ENCODE measurements at regions not wholly inside any gene's neighbourhood (a gene's known extent, or its start where the extent isn't known, plus 50 kb on each side); places are given as distances from the start of the nearest gene placed in this dataset.
"Not testable (repeated sequence)": the region's sequence is repeated elsewhere in the genome, so short reads cannot be mapped to it uniquely, and the experiment has no call there.

DNA sequence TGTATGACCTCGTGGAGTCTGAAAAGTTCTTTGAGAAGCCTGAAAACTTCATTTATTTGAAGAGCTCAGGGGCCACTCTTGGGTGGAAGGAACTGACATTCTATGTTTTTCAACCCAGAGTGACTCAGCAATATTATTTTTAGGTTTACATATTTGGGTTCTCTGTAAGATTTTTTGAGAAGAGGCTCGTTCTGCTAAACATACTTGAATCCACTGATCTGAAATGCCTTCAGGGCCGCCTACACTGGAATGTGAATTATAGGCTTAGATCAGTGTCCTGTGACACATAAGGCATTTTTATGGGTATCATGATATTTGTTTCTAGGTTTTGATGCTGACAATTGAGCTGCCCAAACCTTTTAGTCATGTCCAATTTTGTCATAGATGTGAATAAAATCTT lies 86.2 kb downstream of the PSAT1 start:
- DNase-seq (ENCODE audit: low read depth in 2 of 2): no peak

DNA sequence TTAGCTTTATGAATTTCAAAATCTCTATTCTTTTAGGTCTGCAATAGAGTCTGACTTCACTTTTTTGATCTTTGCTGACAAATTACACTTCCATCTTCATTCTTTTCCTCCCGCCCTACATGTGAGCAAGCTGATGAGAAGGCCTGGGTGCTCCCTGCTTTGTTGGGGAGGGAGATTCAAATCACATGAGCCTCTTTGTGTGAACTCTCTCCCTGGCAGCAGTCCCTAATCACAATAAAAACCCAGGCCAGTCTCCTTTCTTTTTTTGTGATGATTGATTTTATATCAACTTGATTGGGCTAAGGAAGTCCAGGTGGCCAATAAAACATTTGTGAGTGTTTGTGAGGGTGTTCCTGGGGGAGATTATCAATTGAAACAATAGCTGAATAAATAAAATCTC lies 89.4 kb downstream of the PSAT1 start:
- DNase-seq (ENCODE audit: low read depth in 2 of 2): no peak

DNA sequence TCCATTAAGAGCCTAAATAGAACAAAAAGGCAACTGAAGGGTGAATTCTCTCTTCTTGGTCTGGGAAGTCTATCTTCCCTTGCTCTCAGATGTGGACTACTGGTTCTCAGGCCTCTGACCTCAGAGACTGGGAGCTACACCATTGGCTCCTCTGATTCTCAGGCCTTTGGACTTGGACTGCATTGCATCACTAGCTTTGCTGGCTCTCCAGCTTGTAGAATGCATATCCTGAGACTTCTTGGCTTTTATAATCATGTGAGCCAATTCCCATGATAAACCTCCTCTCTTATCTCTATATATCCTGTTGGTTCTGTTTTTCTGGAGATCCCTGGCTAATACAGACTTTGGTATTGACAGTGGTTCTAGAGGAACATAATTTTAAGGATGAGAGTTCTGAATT lies 89.8 kb downstream of the PSAT1 start:
- DNase-seq (ENCODE audit: low read depth in 2 of 2): no peak

DNA sequence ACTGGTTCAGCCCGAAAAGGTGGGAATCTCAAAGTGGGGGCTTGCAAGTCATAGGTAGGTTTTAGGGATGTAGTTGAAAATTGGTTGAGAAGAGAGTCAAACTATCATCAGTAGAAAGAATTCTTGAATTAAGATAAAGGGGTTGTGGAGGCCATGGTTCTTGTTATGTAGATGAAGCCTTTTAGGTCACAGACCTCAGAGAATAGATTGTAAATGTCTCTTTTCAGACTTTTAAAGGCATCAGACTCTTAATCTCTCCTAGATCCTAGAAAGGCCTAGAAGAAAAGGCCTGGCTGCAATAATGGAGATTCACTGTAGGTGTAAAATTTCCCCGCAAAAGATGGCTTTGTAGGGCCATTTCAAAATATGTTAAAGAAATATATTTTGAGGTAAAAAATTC lies 96.4 kb downstream of the PSAT1 start:
- no peak for DNase-seq (ENCODE audit: low read depth in 2 of 2)

DNA sequence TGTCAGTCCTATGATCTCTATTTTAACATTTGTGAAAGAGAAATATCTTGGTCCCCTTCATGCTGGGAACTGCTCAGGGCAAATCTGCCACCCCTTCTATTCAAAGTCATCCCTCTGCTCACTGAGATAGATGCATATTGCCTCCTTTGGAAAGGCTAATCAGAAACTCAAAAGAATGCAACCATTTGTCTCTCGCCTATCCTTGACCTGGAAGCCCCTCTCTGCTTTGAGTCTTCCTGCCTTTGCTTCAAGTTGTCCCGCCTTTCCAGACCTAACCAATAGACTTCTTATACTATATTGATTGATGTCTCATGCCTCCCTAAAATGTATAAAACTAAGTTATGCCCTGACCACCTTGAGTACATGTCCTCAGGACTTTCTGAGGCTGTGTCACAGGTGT lies 97.0 kb downstream of the PSAT1 start:
- no peak for DNase-seq (ENCODE audit: low read depth in 2 of 2)

DNA sequence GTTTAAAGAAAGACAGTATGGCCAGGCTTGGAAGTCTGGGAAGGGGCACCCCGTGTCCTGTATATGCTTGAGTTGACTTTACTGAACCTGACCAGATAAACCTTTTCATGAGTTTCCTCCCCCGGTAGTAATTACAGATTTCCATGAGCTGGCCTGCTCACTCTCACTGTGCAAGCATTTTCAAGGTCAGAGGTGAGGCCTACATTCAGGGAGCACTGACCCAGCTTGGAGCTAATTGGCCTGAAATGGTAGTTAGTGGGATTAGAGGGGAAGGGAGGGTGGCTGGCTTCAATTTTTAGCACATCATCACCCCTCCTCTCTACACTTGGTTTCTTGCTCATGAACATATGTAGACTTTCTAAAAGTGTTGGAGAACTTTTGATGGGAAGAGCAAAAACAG lies 99.2 kb downstream of the PSAT1 start:
- no peak for DNase-seq (ENCODE audit: low read depth in 2 of 2)

DNA sequence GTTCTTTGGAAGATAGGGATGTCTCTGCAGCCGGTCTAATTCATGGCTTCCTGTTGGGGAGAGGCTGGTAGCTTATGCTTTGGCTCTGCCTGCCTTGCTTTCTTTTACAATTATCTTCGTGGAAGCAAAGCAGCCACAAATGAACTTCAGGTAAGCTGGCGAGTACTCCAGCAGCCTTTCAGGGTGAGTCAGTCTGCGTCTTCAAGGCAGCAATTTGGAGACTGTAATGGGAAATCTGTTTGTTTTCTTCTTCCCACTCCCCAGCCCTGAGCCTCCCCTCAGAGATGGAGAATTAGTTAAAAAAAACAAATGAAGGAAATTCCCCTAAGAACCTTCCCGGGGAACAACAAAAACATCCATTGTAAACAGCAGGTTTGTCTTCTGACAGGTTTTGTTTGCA lies 100.1 kb downstream of the PSAT1 start:
- DNase-seq (ENCODE audit: low read depth in 2 of 2): no peak

DNA sequence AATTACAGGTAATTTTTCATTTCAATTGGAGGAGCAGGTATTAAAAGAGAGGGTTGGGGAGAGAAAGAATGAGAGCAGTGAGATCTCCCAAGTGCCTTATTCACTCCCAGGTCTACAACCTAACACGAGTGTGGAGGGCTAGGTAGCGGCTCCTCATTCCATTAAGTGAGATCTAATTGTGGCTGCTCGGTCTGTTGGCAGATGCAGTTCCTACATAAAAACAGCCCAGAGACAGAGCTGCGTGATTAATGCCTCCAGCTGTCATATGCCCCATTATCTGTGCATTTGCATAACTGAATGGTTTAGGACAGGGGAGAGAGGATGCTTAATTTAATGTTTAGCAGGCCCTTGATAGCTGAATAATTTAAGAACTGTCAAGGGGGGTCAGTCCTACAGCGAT lies 100.5 kb downstream of the PSAT1 start:
- DNase-seq (ENCODE audit: low read depth in 2 of 2): no peak

DNA sequence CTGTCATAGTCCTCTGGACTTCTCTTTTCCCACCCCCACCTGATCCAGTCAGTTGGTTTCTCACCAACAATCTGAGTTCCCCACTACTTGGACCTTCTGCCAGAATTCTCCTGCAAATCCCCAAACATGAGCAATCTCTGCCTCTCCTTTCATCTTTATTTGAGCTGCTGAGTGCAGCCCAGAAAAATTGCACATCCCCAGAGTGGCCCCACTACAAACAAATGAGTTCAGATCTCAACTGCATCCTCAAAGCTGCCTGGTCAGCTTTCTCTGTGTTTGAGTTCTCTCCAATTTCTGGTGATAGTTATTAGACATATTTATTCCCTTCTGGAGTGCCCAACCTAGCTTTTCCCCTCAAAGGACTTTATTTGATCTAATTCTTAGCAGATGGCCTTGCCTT lies 102.2 kb downstream of the PSAT1 start:
- no peak for DNase-seq (ENCODE audit: low read depth in 2 of 2)

DNA sequence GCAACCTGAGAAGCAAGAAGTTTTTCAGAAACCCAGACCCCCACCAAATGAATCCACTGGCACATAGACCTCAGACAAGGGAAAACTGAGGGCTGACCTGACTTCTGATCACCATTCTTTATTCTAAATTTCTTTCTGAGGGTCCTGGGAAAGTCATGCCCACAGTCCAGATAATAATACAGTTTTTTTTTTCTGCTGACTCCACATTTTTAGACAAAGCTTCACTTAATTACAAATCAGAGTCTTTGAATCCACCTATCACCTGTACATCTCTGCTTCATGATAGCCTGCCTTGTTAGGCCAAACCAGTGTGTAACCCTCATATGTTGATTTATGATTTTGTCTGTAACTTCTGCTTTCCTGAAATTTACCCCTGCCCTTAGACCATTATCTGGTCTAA lies 103.6 kb downstream of the PSAT1 start:
- DNase-seq (ENCODE audit: low read depth in 2 of 2): no peak

DNA sequence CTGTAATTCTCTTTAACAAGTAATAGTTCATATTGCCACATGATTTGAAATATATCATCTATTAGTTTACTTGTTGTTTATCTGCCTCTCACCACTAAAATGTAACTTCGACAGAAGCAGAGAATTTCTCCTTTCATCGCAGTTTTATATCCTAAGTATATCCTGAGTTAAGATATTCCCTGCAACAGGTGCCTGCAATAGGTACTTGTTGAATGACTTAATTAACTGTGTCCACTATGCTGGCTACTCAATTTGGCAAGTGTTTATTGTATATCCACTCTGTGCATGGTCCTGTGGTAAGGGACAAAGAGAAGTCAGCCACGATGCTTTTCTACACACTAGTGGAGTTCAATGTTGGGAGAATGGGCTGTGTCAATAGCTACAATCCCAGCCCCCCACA lies 108.5 kb downstream of the PSAT1 start:
- no peak for DNase-seq (ENCODE audit: low read depth in 2 of 2)

DNA sequence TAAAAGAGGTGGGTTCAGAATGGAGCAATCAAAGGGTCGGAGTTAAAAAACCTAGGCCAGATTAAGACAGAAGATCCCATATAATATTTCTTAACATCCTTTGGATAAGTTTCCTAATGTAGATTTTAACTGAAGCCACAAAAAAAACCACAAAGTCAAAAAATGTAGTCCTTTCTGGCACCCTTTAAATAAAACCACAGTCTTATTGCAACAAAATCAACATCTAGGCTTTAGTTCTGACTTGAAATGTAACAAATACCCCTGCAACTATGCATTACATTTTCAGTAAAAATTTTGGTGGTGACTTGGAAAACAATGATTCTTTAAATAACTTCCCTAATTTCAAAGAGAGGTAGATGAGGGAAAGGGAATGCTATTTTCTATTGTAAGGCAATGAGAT lies 109.2 kb downstream of the PSAT1 start:
- DNase-seq (ENCODE audit: low read depth in 2 of 2): no peak

DNA sequence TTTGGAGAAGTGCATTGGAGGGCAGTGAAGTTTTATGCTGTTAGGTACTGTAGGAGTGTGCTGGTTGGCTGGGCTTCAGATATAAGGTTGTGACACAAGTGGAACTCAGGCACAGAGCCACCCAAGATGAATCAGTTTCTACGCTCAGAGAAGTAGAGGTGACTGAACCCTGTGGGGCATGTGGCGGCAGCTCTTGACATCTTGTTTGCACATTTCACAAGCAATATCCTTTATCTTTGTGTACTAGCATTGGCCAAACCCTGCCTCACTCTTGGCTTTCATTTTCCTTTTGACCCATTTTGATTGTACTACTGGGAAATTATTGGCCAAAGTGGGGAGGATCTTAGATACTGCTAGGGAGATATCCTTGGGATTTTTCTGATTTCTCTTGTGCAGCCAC lies 110.0 kb downstream of the PSAT1 start:
- no peak for DNase-seq (ENCODE audit: low read depth in 2 of 2)

DNA sequence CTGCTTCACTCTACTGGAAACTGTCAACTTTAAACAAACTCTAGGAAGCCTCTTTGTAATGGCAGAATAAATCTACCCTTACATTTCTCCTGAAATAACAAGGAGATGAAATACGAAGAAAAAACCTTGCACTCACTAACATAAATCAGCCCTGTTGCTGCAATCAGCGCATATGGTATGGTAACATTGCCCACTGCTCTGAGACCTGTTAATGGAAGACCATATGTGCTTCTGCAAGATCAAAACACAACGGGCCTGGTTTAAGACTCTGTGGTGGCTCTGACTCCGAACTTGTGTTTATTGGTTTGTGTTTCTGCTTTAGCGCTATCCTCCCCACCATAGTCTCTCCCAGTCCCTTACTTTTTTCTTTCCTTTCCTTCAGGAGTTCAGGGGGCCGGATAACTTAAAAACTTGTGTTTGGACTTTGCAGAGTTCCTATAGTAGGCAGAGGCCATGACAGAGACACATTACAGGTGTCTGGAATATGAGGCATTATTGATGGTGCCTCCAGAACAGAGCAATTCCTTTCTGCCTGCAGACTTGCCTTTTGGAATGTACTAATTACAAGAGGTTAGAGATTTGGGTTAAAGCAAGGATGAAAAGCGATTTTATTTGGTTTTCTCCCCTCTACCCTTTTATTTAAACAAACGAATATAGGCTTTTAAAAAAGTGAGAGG lies 110.8 kb downstream of the PSAT1 start:
- no peak for DNase-seq (ENCODE audit: low read depth in 2 of 2)

DNA sequence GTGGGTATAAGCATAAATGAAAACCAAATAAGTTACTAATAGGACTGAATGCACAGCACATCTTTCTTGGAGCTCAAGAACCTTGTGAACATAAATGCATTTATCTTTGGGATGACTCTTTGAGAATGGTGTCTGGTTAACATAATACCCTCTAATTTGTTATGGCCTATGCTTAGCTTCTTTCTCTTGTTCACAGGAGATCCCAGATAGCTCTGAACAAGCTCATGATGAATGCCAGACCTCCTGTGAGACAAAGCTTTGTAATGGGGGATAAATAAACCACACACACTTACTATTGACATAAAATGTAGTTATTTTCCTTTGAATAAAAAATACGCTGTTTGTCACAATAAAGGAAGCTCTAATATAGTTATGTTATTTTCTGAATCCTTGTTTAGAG lies 111.5 kb downstream of the PSAT1 start:
- no peak for DNase-seq (ENCODE audit: low read depth in 2 of 2)

DNA sequence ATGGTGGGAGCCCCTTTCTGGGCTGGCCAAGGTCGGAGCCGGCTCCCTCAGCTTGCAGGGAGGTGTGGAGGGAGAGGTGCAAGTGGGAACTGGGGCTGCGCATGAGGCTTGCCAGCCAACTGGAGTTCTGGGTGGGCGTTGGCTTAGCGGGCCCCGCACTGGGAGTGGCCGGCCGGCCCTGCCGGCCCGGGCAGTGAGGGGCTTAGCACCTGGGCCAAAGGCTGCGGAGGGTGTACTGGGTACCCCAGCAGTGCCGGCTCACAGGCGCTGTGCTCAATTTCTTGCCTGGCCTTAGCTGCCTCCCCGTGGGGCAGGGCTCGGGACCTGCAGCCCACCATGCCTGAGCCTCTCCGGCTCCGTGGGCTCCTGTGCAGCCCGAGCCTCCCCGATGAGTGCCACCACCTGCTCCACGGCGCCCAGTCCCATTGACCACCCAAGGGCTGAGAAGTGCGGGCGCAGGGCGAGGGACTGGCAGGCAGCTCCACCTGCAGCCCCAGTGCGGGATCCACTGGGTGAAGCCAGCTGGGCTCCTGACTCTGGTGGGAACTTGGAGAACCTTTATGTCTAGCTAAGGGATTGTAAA lies 113.1 kb downstream of the PSAT1 start:
- DNase-seq (ENCODE audit: low read depth in 2 of 2): not testable (repeated sequence)

DNA sequence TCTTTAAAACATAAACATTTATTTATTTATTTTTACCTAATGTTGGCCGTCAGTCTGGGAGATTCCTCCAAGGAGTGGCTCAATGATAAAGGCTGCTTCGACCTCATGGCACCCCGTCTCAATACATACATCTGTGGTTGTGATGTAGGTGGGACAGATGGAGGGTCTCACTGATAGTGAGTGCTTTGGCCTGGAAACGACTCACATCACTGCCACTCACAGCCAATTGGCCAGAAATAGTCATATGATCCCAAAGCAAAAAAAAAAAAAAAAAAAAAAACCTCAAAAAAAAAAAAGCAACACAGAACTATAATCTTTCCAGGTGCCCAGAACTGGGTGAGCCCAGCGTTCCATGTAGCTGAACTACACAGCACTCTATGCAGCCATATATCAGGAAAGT lies 125.4 kb downstream of the PSAT1 start:
- DNase-seq (ENCODE audit: low read depth in 2 of 2): no peak

DNA sequence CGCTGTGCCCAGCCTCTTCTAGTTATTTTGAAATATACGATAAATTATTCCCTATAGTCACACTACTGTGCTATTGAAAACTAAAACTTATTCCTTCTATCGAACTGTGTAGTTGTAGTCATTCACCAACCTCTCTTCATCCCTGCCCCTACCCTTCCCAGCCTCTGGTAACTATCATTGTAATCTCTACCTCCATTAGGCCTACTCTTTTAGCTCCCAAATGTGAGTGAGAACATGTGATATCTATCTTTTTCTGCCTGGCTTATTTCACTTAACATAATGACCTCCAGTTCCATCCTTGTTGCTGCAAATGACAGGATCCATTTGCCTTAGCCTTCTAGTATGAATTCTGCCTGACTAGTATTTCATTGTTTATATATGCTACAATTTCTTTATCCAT lies 127.4 kb downstream of the PSAT1 start:
- no peak for DNase-seq (ENCODE audit: low read depth in 2 of 2)

DNA sequence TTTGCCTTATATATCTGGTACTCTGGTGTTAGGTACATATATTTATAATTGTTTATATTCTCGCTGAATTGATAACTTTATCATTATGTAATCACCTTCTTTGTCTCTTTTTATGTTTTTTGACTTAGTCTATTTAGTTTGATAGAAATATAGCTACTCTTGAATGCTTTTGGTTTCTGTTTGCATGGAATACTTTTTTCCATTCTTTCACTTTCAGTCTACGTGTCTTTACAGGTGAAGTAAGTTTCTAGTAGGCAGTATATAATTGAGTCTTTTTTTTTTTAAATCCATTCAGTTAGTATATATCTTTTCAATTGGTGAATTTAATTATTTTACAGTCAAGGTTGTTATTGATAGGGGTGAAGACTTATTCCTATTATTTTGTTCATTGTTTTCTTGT lies 131.7 kb downstream of the PSAT1 start:
- no peak for DNase-seq (ENCODE audit: low read depth in 2 of 2)

DNA sequence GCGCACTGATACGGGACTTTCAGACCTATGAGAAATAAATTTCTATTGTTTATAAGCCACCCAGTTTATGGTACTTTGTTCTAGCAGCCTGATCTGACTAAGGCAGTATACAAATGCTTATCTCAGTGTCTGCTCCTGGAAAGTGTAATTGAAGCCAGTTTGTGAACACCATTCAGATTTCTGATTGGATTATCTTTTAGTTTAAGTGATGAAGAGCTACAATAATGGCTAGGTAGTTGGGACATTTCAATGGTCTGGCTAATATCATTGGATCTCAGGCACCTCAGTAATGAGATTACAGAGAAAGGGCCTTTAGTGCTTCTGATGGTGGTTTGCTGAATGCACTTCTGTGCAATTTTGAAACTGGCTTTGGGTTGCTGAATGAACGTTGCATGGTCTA lies 133.5 kb downstream of the PSAT1 start:
- no peak for DNase-seq (ENCODE audit: low read depth in 2 of 2)

DNA sequence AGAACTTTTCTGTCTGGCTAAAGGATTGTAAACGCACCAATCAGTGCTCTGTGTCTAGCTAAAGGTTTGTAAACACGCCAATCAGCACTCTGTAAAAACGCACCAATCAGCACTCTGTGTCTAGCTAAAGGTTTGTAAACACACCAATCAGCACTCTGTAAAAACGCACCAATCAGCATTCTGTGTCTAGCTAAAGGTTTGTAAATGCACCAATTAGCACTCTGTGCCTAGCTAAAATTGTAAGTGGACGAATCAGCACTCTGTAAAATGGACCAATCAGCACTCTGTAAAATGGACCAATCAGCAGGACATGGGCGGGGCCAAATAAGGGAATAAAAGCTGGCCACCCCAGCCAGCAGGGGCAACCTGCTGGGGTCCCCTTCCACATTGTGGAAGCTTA lies 134.1 kb downstream of the PSAT1 start:
- DNase-seq (ENCODE audit: low read depth in 2 of 2): not testable (repeated sequence)

DNA sequence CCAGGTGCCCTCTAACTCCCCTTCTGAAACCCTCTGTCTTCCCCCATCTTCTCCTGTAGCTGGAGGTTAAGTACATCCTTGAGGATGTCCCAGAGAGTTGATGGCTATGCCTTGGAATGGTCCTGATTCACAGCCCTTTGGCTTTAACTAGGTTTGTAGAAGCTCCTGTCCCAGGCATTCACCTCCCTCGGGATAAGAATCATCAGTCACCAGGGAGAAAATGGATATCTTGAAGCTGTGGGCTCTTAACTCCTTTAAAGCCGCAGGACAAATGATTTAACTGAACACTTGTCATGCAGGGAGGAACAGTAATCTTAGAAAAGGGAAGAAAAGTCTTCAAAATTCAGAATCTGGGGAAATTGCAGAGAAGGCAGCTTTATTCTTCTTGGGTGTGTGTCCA lies 139.9 kb downstream of the PSAT1 start:
- DNase-seq (ENCODE audit: low read depth in 2 of 2): no peak

DNA sequence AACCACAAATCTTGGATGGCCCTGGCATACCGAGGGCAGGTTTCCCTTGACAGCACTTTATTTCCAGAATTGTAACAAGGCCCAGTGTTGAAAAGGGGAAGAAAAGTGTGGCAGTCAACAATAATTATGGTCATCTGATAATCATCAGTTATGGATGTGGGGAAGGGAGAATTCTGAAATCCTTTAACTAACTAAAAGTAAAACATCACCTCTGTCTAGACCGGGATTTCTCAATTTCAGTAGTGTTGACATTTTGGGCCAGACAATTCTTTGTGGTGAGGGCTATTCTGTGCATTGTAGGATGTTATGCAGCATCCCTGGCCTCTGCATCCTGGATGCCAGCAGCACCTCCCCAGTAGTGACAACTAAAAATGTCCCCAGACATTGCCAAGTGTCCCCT lies 140.4 kb downstream of the PSAT1 start:
- no peak for DNase-seq (ENCODE audit: low read depth in 2 of 2)

DNA sequence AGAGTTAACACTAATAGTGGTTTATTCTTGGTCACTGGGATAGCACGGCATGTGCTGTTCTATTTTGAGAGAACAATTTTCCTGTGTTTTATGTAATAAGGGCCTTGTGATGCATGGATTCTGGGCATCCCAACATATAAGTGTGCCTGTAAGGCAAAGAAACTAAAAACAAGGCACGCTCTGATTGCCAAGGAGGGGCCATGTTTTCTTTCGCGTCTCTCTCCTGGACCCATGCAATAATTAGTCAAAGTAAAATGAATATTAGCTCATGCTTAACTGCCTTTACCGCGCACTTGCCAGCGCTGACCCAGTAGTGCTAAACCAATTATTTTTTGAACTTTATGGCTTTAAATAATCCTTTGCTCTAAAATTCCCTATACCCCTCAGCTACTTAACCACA lies 140.9 kb downstream of the PSAT1 start:
- no peak for DNase-seq (ENCODE audit: low read depth in 2 of 2)

Data from stimulated activated CD8-positive, alpha-beta memory T cell treated with anti-CD3 and anti-CD28 coated beads, Interleukin-7, amount 100 ng/mL, for 1 hour (primary cell).